HEK293T (cell line): ENCODE measurements at regions not wholly inside any gene's neighbourhood (a gene's known extent, or its start where the extent isn't known, plus 50 kb on each side); places are given as distances from the start of the nearest gene placed in this dataset.
A peak's percentile ranks its signal among the peaks of the same experiment; 100 is the strongest.
"Not testable (repeated sequence)": the region's sequence is repeated elsewhere in the genome, so short reads cannot be mapped to it uniquely, and the experiment has no call there.

ENCODE experiments used
- CTCF ChIA-PET: fragments of 350-600 bp; formaldehyde crosslinking; extraction: SDS; loops from one replicate; lab custom pipeline; 2021; ENCODE audit warnings: antibody characterized with exemption, inconsistent platforms; lab: Yijun Ruan, JAX
- POLR2A ChIA-PET: fragments of 350-600 bp; formaldehyde crosslinking; extraction: SDS; loops from one replicate; lab custom pipeline; 2020; ENCODE audit warnings: antibody characterized with exemption, inconsistent platforms; lab: Yijun Ruan, JAX
- DNase-seq: peaks from one replicate; pipeline ENCODE4 v3.0.0; 2012; ENCODE audit warnings: mixed read lengths; ENCODE audit errors: extremely low spot score
- ARNT ChIP-seq: fragments of 450-650 bp; IDR thresholded peaks from 2 replicates; pipeline ENCODE4 v1.6.1; 2017; ENCODE audit warnings: mild to moderate bottlenecking
- BHLHE40 ChIP-seq: fragments of 450-650 bp; IDR thresholded peaks from 2 replicates; pipeline ENCODE4 v1.6.1; 2016; ENCODE audit warnings: mild to moderate bottlenecking, moderate library complexity, borderline replicate concordance
- CTBP1 ChIP-seq: fragments of 450-650 bp; IDR thresholded peaks from 2 replicates; pipeline ENCODE4 v1.6.1; 2016; ENCODE audit warnings: borderline replicate concordance
- ELF4 ChIP-seq: fragments of 450-650 bp; IDR thresholded peaks from 2 replicates; pipeline ENCODE4 v1.6.1; 2017; ENCODE audit warnings: antibody characterized with exemption
- FOXA1 ChIP-seq: fragments of 450-650 bp; IDR thresholded peaks from 2 replicates; pipeline ENCODE4 v1.6.1; 2016; ENCODE audit warnings: mild to moderate bottlenecking
- FOXK2 ChIP-seq: fragments of 450-650 bp; IDR thresholded peaks from 2 replicates; pipeline ENCODE4 v1.6.1; 2016; ENCODE audit warnings: mild to moderate bottlenecking
- FOXM1 ChIP-seq: fragments of 450-650 bp; IDR thresholded peaks from 2 replicates; pipeline ENCODE4 v1.6.1; 2017; ENCODE audit warnings: mild to moderate bottlenecking, borderline replicate concordance
- HDGF ChIP-seq: fragments of 450-650 bp; IDR thresholded peaks from 2 replicates; pipeline ENCODE4 v1.6.1; 2017; ENCODE audit warnings: antibody characterized with exemption, borderline replicate concordance
- L3MBTL2 ChIP-seq: fragments of 450-650 bp; conservative IDR thresholded peaks from 2 replicates; pipeline ENCODE4 v1.6.1; 2016; ENCODE audit warnings: mild to moderate bottlenecking
- LEF1 ChIP-seq: fragments of 450-650 bp; IDR thresholded peaks from 2 replicates; pipeline ENCODE4 v1.6.1; 2017; ENCODE audit warnings: mild to moderate bottlenecking, borderline replicate concordance
- NFRKB ChIP-seq: fragments of 450-650 bp; IDR thresholded peaks from 2 replicates; pipeline ENCODE4 v1.6.1; 2016; ENCODE audit warnings: mild to moderate bottlenecking, moderate library complexity
- PKNOX1 ChIP-seq: fragments of 450-650 bp; IDR thresholded peaks from 2 replicates; pipeline ENCODE4 v1.6.1; 2016
- SP1 ChIP-seq: fragments of 450-650 bp; IDR thresholded peaks from 2 replicates; pipeline ENCODE4 v1.6.1; 2017
- SUZ12 ChIP-seq: fragments of 450-650 bp; IDR thresholded peaks from 2 replicates; pipeline ENCODE4 v1.6.1; 2016; ENCODE audit warnings: mild to moderate bottlenecking
- TARDBP ChIP-seq: fragments of 450-650 bp; IDR thresholded peaks from 2 replicates; pipeline ENCODE4 v1.6.1; 2016
- ZNF384 ChIP-seq: fragments of 450-650 bp; IDR thresholded peaks from 2 replicates; pipeline ENCODE4 v1.6.1; 2016

GRCh38 chr4:155445306-155445705 is 68.5 kb upstream of the MAP9 start:
- DNase-seq, result no peak

GRCh38 chr4:155444721-155445120 is 68.0 kb upstream of the MAP9 start:
- no peak for TF ChIP-seq LEF1
- TF ChIP-seq TARDBP, result no peak
- TF ChIP-seq L3MBTL2, result no peak
- no peak for TF ChIP-seq PKNOX1
- TF ChIP-seq SUZ12, result no peak
- no peak for TF ChIP-seq ELF4
- no peak for TF ChIP-seq ZNF384
- no peak for TF ChIP-seq FOXK2
- no peak for TF ChIP-seq FOXM1
- no peak for TF ChIP-seq BHLHE40
- no peak for TF ChIP-seq CTBP1
- no peak for TF ChIP-seq SP1
- POLR2A ChIA-PET, result interaction anchor here (0.7 kb wide), 1 partner anchor 88 kb away, joined by 3 read pairs; no protein-coding TSS in a partner anchor
- DNase-seq, result no peak
- CTCF ChIA-PET, result no interaction called here

More at GRCh38 chr4:155445306-155445705, 68.5 kb upstream of the MAP9 start:
- CTCF ChIA-PET, result no interaction called here
- POLR2A ChIA-PET, result no interaction called here
- no peak for TF ChIP-seq TARDBP
- TF ChIP-seq FOXK2, result no peak
- TF ChIP-seq PKNOX1, result no peak
- TF ChIP-seq ELF4, result no peak
- TF ChIP-seq SP1, result no peak
- TF ChIP-seq L3MBTL2, result no peak
- TF ChIP-seq ARNT, result no peak
- no peak for TF ChIP-seq FOXA1
- TF ChIP-seq ZNF384, result no peak
- no peak for TF ChIP-seq NFRKB
- no peak for TF ChIP-seq BHLHE40
- TF ChIP-seq SUZ12, result no peak
- no peak for TF ChIP-seq FOXM1
- TF ChIP-seq LEF1, result no peak
- TF ChIP-seq CTBP1, result no peak
- TF ChIP-seq HDGF, result no peak

- TF ChIP-seq FOXK2 (no peak), ELF4 (no peak), ARNT (no peak), LEF1 (no peak), L3MBTL2 (0 out of 2 replicates have a peak, but pooled peaks have one; percentile 9)
- POLR2A ChIA-PET, result no interaction called here
- peak; percentile 72 for DNase-seq
- CTCF ChIA-PET, result interaction anchor here (0.6 to 1.6 kb wide), 2 partner anchors 174 to 345 kb away, joined by 4 to 6 read pairs; no protein-coding TSS in a partner anchor
Observed at GRCh38 chr4:155442267-155443105, 65.7 kb upstream of the MAP9 start.

- no peak for DNase-seq
- ChIA-PET POLR2A (no interaction called here), CTCF (interaction anchor here (0.6 kb wide), 1 partner anchor 38 kb away, joined by 3 read pairs; no protein-coding TSS in a partner anchor)
- TF ChIP-seq NFRKB (no peak), FOXK2 (no peak), FOXM1 (no peak), HDGF (no peak), ARNT (no peak), TARDBP (no peak), FOXA1 (no peak), ELF4 (no peak), CTBP1 (no peak), BHLHE40 (no peak), SUZ12 (no peak), ZNF384 (no peak), L3MBTL2 (no peak)
Observed at GRCh38 chr4:155441475-155441874, 64.7 kb upstream of the MAP9 start.

- CTCF ChIA-PET, POLR2A ChIA-PET, DNase-seq: not testable (repeated sequence)
Observed at GRCh38 chr4:155439760-155440159, 63.0 kb upstream of the MAP9 start.

- CTCF ChIA-PET, result interaction anchor here (0.5 kb wide), 1 partner anchor 60 kb away, joined by 3 read pairs; no protein-coding TSS in a partner anchor
- DNase-seq, result no peak
- POLR2A ChIA-PET, result no interaction called here
- TF ChIP-seq L3MBTL2 (no peak), FOXM1 (no peak), ZNF384 (no peak), PKNOX1 (no peak), FOXK2 (no peak), SP1 (no peak), BHLHE40 (no peak), HDGF (no peak), NFRKB (no peak), CTBP1 (no peak), SUZ12 (no peak), LEF1 (no peak), TARDBP (no peak), FOXA1 (no peak), ARNT (no peak), ELF4 (no peak)
Observed at GRCh38 chr4:155434904-155435303, 58.1 kb upstream of the MAP9 start.
